Liver (tissue), 8 donors: ENCODE measurements at regions not wholly inside any gene's neighbourhood (a gene's known extent, or its start where the extent isn't known, plus 50 kb on each side); places are given as distances from the start of the nearest gene placed in this dataset.

ENCODE experiments used
- DNase-seq: peaks from one replicate; pipeline ENCODE4 v3.0.0-alpha.2; 2017; ENCODE audit warnings: low spot score
- H3K27ac ChIP-seq, 2 donors: one replicate each; pipeline ENCODE4 v1.7.0; 2013; ENCODE audit warnings: inconsistent platforms in 2 of 2, low read length in 2 of 2, control low read depth in 1 of 2, low read depth in 1 of 2, mild to moderate bottlenecking in 1 of 2
- H3K27me3 ChIP-seq, 4 donors: one replicate each; pipeline versions ENCODE4 v1.6.1 to v1.7.0; 2013; ENCODE audit warnings: low read length in 3 of 4, inconsistent platforms in 1 of 4, mild to moderate bottlenecking in 1 of 4, moderate library complexity in 1 of 4; ENCODE audit not compliant: control insufficient read depth in 4 of 4, insufficient read depth in 4 of 4
- H3K36me3 ChIP-seq, 4 donors: one replicate each; pipeline versions ENCODE4 v1.6.1 to v1.7.0; 2013; ENCODE audit warnings: low read length in 3 of 4, mild to moderate bottlenecking in 3 of 4, low read depth in 1 of 4, moderate library complexity in 1 of 4; ENCODE audit not compliant: control insufficient read depth in 4 of 4, insufficient read depth in 3 of 4
- H3K4me1 ChIP-seq, 4 donors: one replicate each; pipeline versions ENCODE4 v1.6.1 to v1.7.0; 2013; ENCODE audit warnings: low read length in 3 of 4, mild to moderate bottlenecking in 3 of 4, moderate library complexity in 1 of 4; ENCODE audit not compliant: control insufficient read depth in 4 of 4, insufficient read depth in 4 of 4
- H3K4me3 ChIP-seq, 3 donors: one replicate each; pipeline versions ENCODE4 v1.6.1 to v1.7.0; 2013; ENCODE audit warnings: low read length in 3 of 3, control low read depth in 1 of 3, low read depth in 1 of 3, mild to moderate bottlenecking in 1 of 3
- H3K9ac ChIP-seq, 2 donors: one replicate each; pipeline ENCODE4 v1.7.0; 2013; ENCODE audit warnings: low read length in 2 of 2, mild to moderate bottlenecking in 2 of 2, moderate library complexity in 2 of 2, control low read depth in 1 of 2, low read depth in 1 of 2
- H3K9me3 ChIP-seq, 4 donors: one replicate each; pipeline versions ENCODE4 v1.6.1 to v1.7.0; 2013; ENCODE audit warnings: low read length in 3 of 4; ENCODE audit not compliant: control insufficient read depth in 4 of 4
- EGR1 ChIP-seq, 2 donors: IDR thresholded peaks; 2 replicates each; pipeline ENCODE4 v1.6.1; 2016 to 2018; ENCODE audit warnings: antibody characterized with exemption in 2 of 2, low read depth in 2 of 2
- FOXA1 ChIP-seq: IDR thresholded peaks from 2 replicates; pipeline ENCODE4 v1.6.1; 2016; ENCODE audit warnings: antibody characterized with exemption
- FOXA2 ChIP-seq: IDR thresholded peaks from 2 replicates; pipeline ENCODE4 v1.6.1; 2016; ENCODE audit warnings: antibody characterized with exemption
- GABPA ChIP-seq, 2 donors: IDR thresholded peaks in 1 of 2; conservative IDR thresholded peaks in 1 of 2; 2 replicates each; pipeline ENCODE4 v1.6.1; 2016; ENCODE audit warnings: antibody characterized with exemption in 2 of 2, mild to moderate bottlenecking in 1 of 2, moderate library complexity in 1 of 2
- HNF4A ChIP-seq, 2 donors: conservative IDR thresholded peaks; 2 replicates each; pipeline ENCODE4 v1.6.1; 2016; ENCODE audit warnings: antibody characterized with exemption in 2 of 2, mild to moderate bottlenecking in 2 of 2
- HNF4G ChIP-seq: IDR thresholded peaks from 2 replicates; pipeline ENCODE4 v1.6.1; 2016; ENCODE audit warnings: antibody characterized with exemption
- JUND ChIP-seq, 2 donors: IDR thresholded peaks; 2 replicates each; pipeline ENCODE4 v1.6.1; 2016; ENCODE audit warnings: antibody characterized with exemption in 2 of 2
- MAX ChIP-seq: IDR thresholded peaks from 2 replicates; pipeline ENCODE4 v1.6.1; 2016; ENCODE audit warnings: antibody characterized with exemption
- NR2F2 ChIP-seq: IDR thresholded peaks from 2 replicates; pipeline ENCODE4 v1.6.1; 2016; ENCODE audit warnings: antibody characterized with exemption
- RAD21 ChIP-seq, 2 donors: IDR thresholded peaks; 2 replicates each; pipeline ENCODE4 v1.6.1; 2016; ENCODE audit warnings: antibody characterized with exemption in 2 of 2, mild to moderate bottlenecking in 2 of 2
- RXRA ChIP-seq, 2 donors: IDR thresholded peaks; 2 replicates each; pipeline ENCODE4 v1.6.1; 2017 to 2018; ENCODE audit warnings: antibody characterized with exemption in 2 of 2, mild to moderate bottlenecking in 1 of 2
- SP1 ChIP-seq: IDR thresholded peaks from 2 replicates; pipeline ENCODE4 v1.6.1; 2018; ENCODE audit warnings: antibody characterized with exemption, mild to moderate bottlenecking
- TAF1 ChIP-seq: conservative IDR thresholded peaks from 2 replicates; pipeline ENCODE4 v1.6.1; 2016; ENCODE audit warnings: antibody characterized with exemption, mild to moderate bottlenecking
- YY1 ChIP-seq: IDR thresholded peaks from 2 replicates; pipeline ENCODE4 v1.6.1; 2016; ENCODE audit warnings: antibody characterized with exemption, mild to moderate bottlenecking
- WGBS: extraction: QIAGEN DNeasy Blood & Tissue Kit; methylation state at CpG from one replicate; pipeline ENCODE4 v1.1.7; 2013; 5-methylcytosine and 5-hydroxymethylcytosine counted together
- TF ChIP-seq, protein P1 (sequence below): IDR thresholded peaks from 2 replicates; pipeline ENCODE4 v1.6.1; 2016; ENCODE audit warnings: antibody characterized with exemption
- TF ChIP-seq, protein P2 (sequence below): fragments of 150-350 bp; IDR thresholded peaks from 2 replicates; pipeline ENCODE4 v1.5.1; 2017; ENCODE audit warnings: improper control_type of control experiment, low read depth, low read length; ENCODE audit not compliant: missing input control
- donor health status: healthy.
- donor health status: healthy.
- donor health status: healthy.
- donor health status: healthy.
- donor health status: healthy.

- TF ChIP-seq, protein P1, sequence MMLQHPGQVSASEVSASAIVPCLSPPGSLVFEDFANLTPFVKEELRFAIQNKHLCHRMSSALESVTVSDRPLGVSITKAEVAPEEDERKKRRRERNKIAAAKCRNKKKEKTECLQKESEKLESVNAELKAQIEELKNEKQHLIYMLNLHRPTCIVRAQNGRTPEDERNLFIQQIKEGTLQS, result no peak
- no peak for TF ChIP-seq YY1
- no peak for TF ChIP-seq HNF4A (conservative IDR thresholded peaks at IDR 0.05)
- no peak for TF ChIP-seq FOXA1
- TF ChIP-seq GABPA (IDR thresholded peaks at IDR 0.05 in 1 of 2, conservative IDR thresholded peaks at IDR 0.05 in 1 of 2), result no peak
- no peak for TF ChIP-seq TAF1
- no peak for TF ChIP-seq HNF4G
- TF ChIP-seq NR2F2, result no peak
- TF ChIP-seq MAX, result no peak
- TF ChIP-seq RXRA (IDR thresholded peaks at IDR 0.05), result no peak
- no peak for TF ChIP-seq FOXA2
- TF ChIP-seq EGR1 (IDR thresholded peaks at IDR 0.05; ENCODE audit: low read depth in 2 of 2), result no peak
Measured at GRCh38 chr13:103164251-103164650, 98.0 kb upstream of the SLC10A2 start (continued).

DNA sequence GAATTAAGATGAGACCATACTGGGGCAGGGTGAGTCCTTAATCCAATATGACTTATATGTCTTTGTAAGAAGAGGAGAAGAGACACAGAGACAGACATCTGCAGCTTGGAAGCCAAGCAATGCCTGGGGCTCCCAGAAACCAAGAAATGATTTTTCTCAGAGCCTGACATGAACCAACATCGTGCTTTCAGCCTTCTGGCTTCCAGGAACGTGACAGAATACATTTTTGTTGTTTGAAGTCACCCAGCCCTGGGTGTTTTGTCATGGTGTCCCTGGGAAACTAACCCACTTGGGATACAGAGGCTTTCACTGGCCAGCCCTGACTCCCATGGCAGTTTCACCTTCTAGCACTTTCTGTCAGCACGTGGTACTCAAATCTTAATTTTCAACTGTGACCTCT, 95.3 kb upstream of the SLC10A2 start:
- WGBS, result 49% methylated on average over 3 of the region's 3 CpGs
- H3K27ac ChIP-seq, result no peak overlapping the region
- no peaks in the 10 kb centered on the region for H3K9me3 ChIP-seq
- H3K4me1 ChIP-seq, result no peaks in the 10 kb centered on the region
- no peak overlapping the region for H3K9ac ChIP-seq
- no peaks in the 10 kb centered on the region for H3K36me3 ChIP-seq
- no peaks in the 10 kb centered on the region for H3K27me3 ChIP-seq
- no peak for DNase-seq
- no peak overlapping the region for H3K4me3 ChIP-seq
- TF ChIP-seq NR2F2, result no peak
- TF ChIP-seq JUND (IDR thresholded peaks at IDR 0.05), result no peak
- no peak for TF ChIP-seq EGR1 (IDR thresholded peaks at IDR 0.05; ENCODE audit: low read depth in 2 of 2)
- TF ChIP-seq TAF1, result no peak
- TF ChIP-seq, protein P2, sequence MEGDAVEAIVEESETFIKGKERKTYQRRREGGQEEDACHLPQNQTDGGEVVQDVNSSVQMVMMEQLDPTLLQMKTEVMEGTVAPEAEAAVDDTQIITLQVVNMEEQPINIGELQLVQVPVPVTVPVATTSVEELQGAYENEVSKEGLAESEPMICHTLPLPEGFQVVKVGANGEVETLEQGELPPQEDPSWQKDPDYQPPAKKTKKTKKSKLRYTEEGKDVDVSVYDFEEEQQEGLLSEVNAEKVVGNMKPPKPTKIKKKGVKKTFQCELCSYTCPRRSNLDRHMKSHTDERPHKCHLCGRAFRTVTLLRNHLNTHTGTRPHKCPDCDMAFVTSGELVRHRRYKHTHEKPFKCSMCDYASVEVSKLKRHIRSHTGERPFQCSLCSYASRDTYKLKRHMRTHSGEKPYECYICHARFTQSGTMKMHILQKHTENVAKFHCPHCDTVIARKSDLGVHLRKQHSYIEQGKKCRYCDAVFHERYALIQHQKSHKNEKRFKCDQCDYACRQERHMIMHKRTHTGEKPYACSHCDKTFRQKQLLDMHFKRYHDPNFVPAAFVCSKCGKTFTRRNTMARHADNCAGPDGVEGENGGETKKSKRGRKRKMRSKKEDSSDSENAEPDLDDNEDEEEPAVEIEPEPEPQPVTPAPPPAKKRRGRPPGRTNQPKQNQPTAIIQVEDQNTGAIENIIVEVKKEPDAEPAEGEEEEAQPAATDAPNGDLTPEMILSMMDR, result no peak
- TF ChIP-seq, protein P1, result no peak
- TF ChIP-seq FOXA2, result no peak
- TF ChIP-seq RAD21 (IDR thresholded peaks at IDR 0.05), result no peak
- no peak for TF ChIP-seq YY1
- TF ChIP-seq RXRA (IDR thresholded peaks at IDR 0.05), result no peak
- no peak for TF ChIP-seq SP1
- TF ChIP-seq FOXA1, result no peak
- TF ChIP-seq MAX, result no peak

- DNase-seq, result no peak
- Histone ChIP-seq H3K9me3 (no peaks in the 10 kb centered on the region), H3K4me3 (no peak overlapping the region), H3K27me3 (peaks cover 0 to 3% (median 0%) of the 10 kb centered on the region in 4 donors), H3K4me1 (no peaks in the 10 kb centered on the region), H3K27ac (no peak overlapping the region), H3K36me3 (no peaks in the 10 kb centered on the region), H3K9ac (no peak overlapping the region)
- WGBS, result 52% methylated on average over 2 of the region's 2 CpGs
- TF ChIP-seq, protein P2, result no peak
- TF ChIP-seq FOXA1 (no peak), EGR1 (IDR thresholded peaks at IDR 0.05; ENCODE audit: low read depth in 2 of 2) (no peak)
Measured at GRCh38 chr13:103157434-103158145, 91.4 kb upstream of the SLC10A2 start.
